GM18868 (cell line): ENCODE measurements at regions not wholly inside any gene's neighbourhood (a gene's known extent, or its start where the extent isn't known, plus 50 kb on each side); places are given as distances from the start of the nearest gene placed in this dataset.
A peak's percentile ranks its signal among the peaks of the same experiment; 100 is the strongest.
"Not testable (repeated sequence)": the region's sequence is repeated elsewhere in the genome, so short reads cannot be mapped to it uniquely, and the experiment has no call there.

ENCODE experiments used
- ATAC-seq: cut with Tn5 transposase; IDR thresholded peaks from one replicate; pipeline ENCODE4 v1.9.1; 2021; ENCODE audit warnings: mild to moderate bottlenecking, moderate library complexity; ENCODE audit not compliant: unreplicated experiment

GRCh38 chr3:33919312-33920120, 121.1 kb downstream of the PDCD6IP start:
- ATAC-seq = no peak

GRCh38 chr3:33920511-33920910, 122.1 kb downstream of the PDCD6IP start:
- ATAC-seq = no peak

- ATAC-seq = no peak
These were observed 123.2 kb downstream of the PDCD6IP start for GRCh38 chr3:33921608-33922007.

- no peak for ATAC-seq
These were observed 128.7 kb downstream of the PDCD6IP start for GRCh38 chr3:33926998-33927605.

- ATAC-seq = no peak
These were observed 131.4 kb downstream of the PDCD6IP start for GRCh38 chr3:33929813-33930212.

GRCh38 chr3:33931512-33931911, 133.1 kb downstream of the PDCD6IP start:
- no peak for ATAC-seq

GRCh38 chr3:33932010-33932764, 133.8 kb downstream of the PDCD6IP start:
- no peak for ATAC-seq

GRCh38 chr3:33936171-33936920, 137.9 kb downstream of the PDCD6IP start:
- ATAC-seq = no peak

GRCh38 chr3:33936921-33937525, 138.6 kb downstream of the PDCD6IP start:
- ATAC-seq = no peak

- ATAC-seq = no peak
These were observed 139.2 kb downstream of the PDCD6IP start for GRCh38 chr3:33937628-33938027.

- ATAC-seq = no peak
These were observed 141.7 kb downstream of the PDCD6IP start for GRCh38 chr3:33940149-33940548.

- no peak for ATAC-seq
These were observed 142.3 kb downstream of the PDCD6IP start for GRCh38 chr3:33940736-33941135.

GRCh38 chr3:33941804-33942203, 143.4 kb downstream of the PDCD6IP start:
- peak; percentile 83 for ATAC-seq

GRCh38 chr3:33942483-33943150, 144.2 kb downstream of the PDCD6IP start:
- peak; percentile 56 for ATAC-seq

- ATAC-seq = no peak
These were observed 144.8 kb downstream of the PDCD6IP start for GRCh38 chr3:33943277-33943676.

- ATAC-seq = not testable (repeated sequence)
These were observed 148.2 kb downstream of the PDCD6IP start for GRCh38 chr3:33946612-33947011.

GRCh38 chr3:33947272-33948195, 149.1 kb downstream of the PDCD6IP start:
- peak; percentile 32 for ATAC-seq

GRCh38 chr3:33949074-33949473, 150.6 kb downstream of the PDCD6IP start:
- no peak for ATAC-seq

- no peak for ATAC-seq
These were observed 156.5 kb downstream of the PDCD6IP start for GRCh38 chr3:33954956-33955355.
